BJ (cell line): ENCODE measurements at regions not wholly inside any gene's neighbourhood (a gene's known extent, or its start where the extent isn't known, plus 50 kb on each side); places are given as distances from the start of the nearest gene placed in this dataset.
A peak's percentile ranks its signal among the peaks of the same experiment; 100 is the strongest.
"Not testable (repeated sequence)": the region's sequence is repeated elsewhere in the genome, so short reads cannot be mapped to it uniquely, and the experiment has no call there.

Experiments
- CTCF ChIA-PET: fragments of 350-600 bp; formaldehyde crosslinking; extraction: SDS; loops from one replicate; lab custom pipeline; 2021; ENCODE audit warnings: antibody characterized with exemption, inconsistent platforms; lab: Yijun Ruan, JAX
- POLR2A ChIA-PET: fragments of 300-600 bp; sonication (Branson Sonifier 250); formaldehyde crosslinking; extraction: SDS; loops from one replicate; lab custom pipeline; 2021; ENCODE audit warnings: antibody characterized with exemption; lab: Charles Lee
- DNase-seq: peaks from one replicate; pipeline ENCODE4 v3.0.0-alpha.2; 2011; ENCODE audit warnings: low read depth
- H3K27me3 ChIP-seq: 2 replicates; pipeline ENCODE4 v1.6.0; 2011; ENCODE audit warnings: low read length; ENCODE audit not compliant: control insufficient read depth, insufficient read depth
- H3K36me3 ChIP-seq: 2 replicates; pipeline ENCODE4 v1.5.1; 2011; ENCODE audit warnings: low read length; ENCODE audit not compliant: control insufficient read depth, insufficient read depth
- H3K4me3 ChIP-seq: 2 replicates; pipeline ENCODE4 v1.5.1; 2011; ENCODE audit warnings: low read depth, mild to moderate bottlenecking, control low read depth, low read length

DNA sequence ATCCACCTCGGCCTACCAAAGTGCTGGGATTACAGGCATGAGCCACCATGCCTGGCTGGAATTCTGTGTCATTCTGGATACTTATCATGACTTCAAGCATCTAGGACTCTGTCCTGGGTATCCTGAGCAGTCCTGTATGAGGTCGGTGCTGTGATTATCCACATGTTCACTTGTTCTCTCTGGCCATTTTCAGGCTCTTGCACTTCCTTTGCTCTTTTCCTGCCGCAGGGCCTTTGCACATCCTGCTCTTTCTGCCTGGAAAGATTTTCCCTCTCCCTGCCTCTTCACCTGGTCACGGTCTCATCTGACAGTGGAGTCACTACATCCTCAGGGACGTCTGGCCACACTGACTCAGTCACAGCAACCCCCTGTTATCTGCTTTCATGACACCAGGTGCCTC, 184.6 kb upstream of the OSBPL11 start:
- H3K27me3 ChIP-seq, DNase-seq, POLR2A ChIA-PET, H3K4me3 ChIP-seq, H3K36me3 ChIP-seq, CTCF ChIA-PET: not testable (repeated sequence)

DNA sequence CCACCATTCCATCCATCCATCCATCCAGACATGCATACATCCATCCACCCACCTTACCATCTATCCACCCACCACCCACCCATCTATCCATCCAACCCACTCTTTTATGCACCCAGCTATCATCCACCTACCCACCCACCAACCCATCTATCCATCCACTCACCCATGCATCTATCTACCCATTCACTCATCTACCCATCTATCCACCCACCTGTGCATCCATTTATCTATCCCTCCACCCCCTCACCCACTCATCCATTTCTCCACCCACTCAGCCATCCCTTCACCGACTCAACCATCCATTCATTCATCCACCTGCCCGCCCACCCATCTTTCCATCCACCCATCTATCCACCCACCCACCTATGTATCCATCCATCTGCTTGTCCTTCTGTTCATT, 186.4 kb upstream of the OSBPL11 start:
- H3K36me3 ChIP-seq, H3K27me3 ChIP-seq, H3K4me3 ChIP-seq, CTCF ChIA-PET, DNase-seq, POLR2A ChIA-PET: not testable (repeated sequence)

DNA sequence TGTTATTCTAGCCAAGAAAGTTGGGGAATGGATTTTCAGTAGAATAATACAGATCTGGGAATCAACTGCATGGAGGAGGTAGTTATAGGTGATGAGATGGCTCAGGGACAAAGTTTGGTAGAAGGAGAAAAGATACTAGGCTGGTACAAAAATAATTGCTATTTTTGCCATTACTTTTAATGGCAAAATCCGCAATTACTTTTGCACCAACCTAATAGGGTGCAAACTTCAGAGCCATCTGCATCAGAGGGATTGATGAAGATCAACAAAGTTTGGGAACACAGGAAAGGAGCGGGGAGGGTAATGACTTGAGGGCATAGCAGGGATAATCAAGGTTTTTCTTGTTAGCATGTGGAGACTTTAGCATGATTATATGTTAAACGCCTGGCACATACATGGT, 178.7 kb upstream of the ROPN1B start:
- POLR2A ChIA-PET, DNase-seq, CTCF ChIA-PET, H3K36me3 ChIP-seq, H3K27me3 ChIP-seq, H3K4me3 ChIP-seq: not testable (repeated sequence)

DNA sequence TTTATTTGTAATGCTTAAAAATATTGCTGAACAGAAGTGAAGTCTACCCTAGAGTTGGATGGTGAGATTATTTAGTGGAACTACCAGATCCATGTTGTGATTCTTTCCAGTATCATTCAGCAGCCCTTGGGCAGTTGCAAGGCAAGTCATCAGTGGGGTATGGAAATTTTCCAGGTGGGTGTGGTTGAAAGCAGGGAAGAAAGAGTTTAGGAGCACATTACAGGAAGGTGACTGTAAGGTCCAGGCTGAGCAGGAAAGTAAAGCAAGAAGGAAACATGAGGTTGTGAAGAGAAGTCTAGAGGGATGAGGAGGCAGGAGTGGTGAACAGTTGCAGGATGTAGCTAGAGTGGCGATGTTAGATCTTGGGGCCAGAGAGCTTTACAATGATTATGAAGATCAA, 178.0 kb upstream of the ROPN1B start:
- H3K27me3 ChIP-seq, DNase-seq, H3K36me3 ChIP-seq, CTCF ChIA-PET, H3K4me3 ChIP-seq, POLR2A ChIA-PET: not testable (repeated sequence)

DNA sequence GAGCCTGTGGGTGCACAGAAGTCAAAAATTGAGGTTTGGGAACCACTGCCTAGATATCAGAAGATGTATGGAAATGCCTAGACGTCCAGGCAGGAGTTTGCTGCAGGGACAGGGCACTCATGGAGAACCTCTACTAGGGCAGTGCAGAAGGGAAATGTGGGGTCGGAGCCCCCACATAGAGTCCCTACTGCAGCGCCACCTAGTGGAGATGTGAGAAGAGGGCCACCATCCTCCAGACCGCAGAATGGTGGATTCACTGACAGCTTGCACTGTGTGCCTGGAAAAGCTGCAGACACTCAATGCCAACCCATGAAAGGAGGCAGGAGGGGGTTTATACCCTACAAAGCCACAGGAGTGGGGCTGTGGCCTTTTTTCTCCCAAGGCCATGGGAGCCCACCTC, 159.0 kb upstream of the ROPN1B start:
- CTCF ChIA-PET, DNase-seq, H3K36me3 ChIP-seq, H3K4me3 ChIP-seq, H3K27me3 ChIP-seq, POLR2A ChIA-PET: not testable (repeated sequence)

DNA sequence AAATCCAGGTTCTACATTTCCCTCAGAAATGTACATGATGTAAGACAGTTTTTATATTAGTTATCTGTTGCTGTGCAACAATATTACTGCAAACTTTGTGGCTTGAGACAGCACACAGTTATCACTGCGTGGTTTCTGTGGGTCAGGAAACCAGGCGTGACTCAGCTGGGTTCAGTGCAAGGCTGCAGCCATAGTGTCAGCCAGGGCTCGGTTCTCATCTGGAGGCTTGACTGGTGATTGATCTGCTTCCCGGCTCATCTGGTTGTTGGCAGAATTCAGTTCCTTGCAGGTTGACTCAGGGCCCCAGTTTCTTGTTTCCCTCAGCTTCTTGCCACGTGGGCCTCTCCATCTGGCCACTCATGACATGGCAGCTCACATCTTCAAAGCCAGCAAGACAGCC, 146.8 kb upstream of the ROPN1B start:
- H3K4me3 ChIP-seq, CTCF ChIA-PET, H3K36me3 ChIP-seq, POLR2A ChIA-PET, H3K27me3 ChIP-seq: not testable (repeated sequence)
- DNase-seq, result peak; percentile 16

DNA sequence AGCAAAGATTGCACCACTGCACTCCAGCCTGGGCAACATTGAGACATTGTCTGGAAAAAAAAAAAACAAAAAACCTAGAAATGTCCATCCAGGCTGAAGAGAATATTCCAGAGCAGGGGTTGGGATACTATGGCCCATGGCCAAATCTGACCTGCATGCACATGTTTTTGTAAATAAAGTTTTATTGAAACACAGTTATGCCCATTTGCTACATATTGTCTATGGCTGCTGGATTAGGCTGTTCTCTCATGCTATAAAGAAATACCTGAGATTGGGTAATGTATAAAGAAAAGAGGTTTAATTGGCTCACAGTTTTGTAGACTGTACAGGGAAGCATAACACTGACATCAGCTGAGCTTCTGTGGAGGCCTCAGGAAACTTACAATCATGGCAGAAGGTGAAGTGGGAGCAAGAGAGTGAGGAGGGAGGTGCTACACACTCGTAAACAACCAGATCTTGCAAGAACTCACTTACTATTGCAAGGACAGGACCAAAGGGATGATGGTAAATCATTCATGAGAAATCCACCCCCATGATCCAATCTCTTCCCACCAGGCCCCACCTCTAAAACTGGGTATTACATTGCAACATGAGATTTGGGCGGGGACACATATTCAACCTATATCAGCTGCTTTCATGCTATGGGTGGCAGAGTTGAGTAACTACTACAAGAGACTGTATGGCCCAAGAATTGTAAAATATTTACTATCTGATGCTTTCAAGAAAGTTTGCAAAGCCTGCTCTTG, 137.8 kb upstream of the ROPN1B start:
- CTCF ChIA-PET, H3K4me3 ChIP-seq: not testable (repeated sequence)

DNA sequence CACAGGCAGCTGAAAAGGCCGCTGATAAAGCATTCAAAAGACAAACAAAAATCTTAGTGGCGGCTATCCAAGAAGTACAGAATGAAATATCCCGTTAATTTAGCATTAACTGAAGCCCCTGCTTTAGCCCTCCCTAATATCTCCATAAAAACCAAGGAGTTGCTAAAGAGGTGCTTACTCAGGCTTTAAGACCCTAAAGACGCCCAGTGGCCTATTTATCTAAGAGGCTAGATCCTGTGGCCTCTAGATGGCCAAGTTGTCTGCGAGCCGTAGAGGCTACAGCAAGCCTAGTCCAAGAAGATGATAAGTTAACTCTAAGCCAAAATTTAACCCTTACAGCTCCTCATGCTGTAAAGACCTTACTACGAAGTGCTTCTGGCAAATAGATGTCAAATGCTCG, 133.4 kb upstream of the ROPN1B start:
- H3K4me3 ChIP-seq, H3K27me3 ChIP-seq, POLR2A ChIA-PET, DNase-seq, H3K36me3 ChIP-seq, CTCF ChIA-PET: not testable (repeated sequence)

More for the DNA sequence above, 137.8 kb upstream of the ROPN1B start:
- H3K27me3 ChIP-seq, POLR2A ChIA-PET, DNase-seq, H3K36me3 ChIP-seq: not testable (repeated sequence)

DNA sequence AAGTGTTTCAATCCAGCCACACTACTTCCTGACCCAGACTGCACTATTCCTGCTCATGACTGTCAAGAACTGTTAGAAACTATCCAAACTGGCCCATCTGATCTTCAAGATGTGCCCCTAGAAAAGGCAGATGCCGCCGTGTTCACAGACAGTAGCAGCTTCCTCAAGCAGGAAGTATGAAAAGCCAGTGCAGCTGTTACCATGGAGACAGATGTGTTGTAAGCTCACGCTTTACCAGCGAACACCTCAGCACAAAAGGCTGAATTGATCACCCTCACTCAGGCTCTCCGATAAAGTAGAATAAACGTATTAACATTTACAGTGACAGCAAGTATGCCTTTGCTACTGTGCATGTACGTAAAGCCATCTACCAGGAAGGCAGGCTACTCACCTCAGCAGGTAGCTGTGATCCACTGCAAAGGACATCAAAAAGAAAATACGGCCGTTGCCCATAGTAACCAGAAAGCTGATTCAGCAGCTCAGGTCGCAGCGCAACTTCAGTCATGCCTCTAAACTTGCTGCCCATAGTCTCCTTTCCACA, 132.9 kb upstream of the ROPN1B start:
- CTCF ChIA-PET, H3K4me3 ChIP-seq, H3K36me3 ChIP-seq, H3K27me3 ChIP-seq: not testable (repeated sequence)
- POLR2A ChIA-PET, result interaction anchor here (0.6 kb wide), 1 partner anchor 237 kb away, joined by 3 read pairs; no protein-coding TSS in a partner anchor
- peak; percentile 1 for DNase-seq

DNA sequence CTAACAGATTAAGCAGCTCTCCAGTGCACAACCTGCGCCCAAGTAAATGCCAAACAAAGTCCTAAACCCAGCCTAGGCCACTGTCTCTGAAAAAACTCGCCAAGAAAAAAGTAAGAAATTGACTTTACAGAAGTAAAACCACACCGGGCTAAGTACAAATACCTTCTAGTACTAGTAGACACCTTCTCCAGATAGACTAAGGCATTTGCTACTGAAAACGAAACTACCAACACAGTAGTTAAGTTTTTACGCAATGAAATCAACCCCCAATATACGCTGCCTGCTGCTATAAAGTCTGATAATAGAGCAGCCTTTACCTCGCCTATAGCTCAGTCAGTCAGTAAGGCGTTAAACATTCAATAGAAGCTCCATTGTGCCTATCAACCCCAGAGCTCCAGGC, 132.2 kb upstream of the ROPN1B start:
- DNase-seq, H3K27me3 ChIP-seq, H3K4me3 ChIP-seq, CTCF ChIA-PET, H3K36me3 ChIP-seq, POLR2A ChIA-PET: not testable (repeated sequence)

DNA sequence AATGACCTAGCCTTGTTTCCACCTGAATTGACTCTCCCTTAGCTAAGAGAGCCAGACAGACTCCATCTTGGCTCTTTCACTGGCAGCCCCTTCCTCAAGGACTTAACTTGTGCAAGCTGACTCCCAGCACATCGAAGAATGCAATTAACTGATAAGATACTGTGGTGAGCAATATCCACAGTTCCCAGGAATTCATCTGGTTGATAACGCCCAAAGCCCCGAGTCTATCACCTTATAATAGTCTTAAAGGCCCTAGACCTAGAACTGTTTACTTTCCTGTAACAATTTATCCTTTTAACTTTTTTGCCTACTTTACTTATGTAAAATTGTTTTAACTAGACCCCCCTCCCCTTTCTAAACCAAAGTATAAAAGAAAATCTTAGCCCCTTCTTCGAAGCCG, 130.1 kb upstream of the ROPN1B start:
- H3K36me3 ChIP-seq, H3K27me3 ChIP-seq, POLR2A ChIA-PET, CTCF ChIA-PET, DNase-seq, H3K4me3 ChIP-seq: not testable (repeated sequence)

DNA sequence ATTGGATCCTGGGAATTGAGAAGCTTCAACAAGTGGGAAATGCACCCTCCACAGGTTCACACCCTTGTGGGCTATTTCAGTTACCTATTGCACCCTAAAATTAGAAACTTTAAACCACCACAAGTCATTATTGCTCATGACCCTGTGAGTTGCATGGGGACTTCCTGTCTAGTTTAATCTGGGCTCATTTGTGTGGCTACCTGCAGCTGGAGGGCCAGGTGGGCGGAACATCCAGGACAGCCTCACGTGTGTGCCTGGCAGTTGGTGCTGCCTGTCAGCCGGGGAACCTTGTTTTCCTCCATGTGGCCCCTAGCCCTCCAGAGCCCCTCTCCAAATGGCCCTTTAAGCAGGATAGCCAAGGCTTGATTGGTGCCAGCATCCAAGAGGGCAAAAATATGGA, 128.5 kb upstream of the ROPN1B start:
- H3K27me3 ChIP-seq, H3K36me3 ChIP-seq, H3K4me3 ChIP-seq, DNase-seq, CTCF ChIA-PET, POLR2A ChIA-PET: not testable (repeated sequence)

DNA sequence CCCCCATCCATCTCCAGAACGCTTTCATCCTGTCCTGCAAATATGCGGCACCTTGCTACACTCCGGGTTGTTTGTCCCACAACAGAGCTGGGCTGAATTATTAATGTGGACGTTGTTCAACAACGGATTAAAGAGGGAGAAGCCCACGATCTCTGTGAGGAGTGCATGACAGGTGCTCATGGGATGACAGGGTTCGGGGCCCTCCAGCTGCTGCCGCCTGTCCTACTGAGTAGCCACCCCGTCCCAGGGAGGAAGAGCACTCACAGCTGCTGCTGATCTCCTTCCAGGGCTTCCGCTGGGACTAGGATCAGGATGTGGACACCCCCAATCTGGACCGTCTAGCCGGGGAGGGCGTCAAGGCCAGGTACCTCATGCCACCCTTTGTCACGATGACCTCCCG, 121.0 kb upstream of the ROPN1B start:
- H3K36me3 ChIP-seq, DNase-seq, H3K27me3 ChIP-seq, H3K4me3 ChIP-seq, POLR2A ChIA-PET, CTCF ChIA-PET: not testable (repeated sequence)
